NCI-H146 treated with DMSO at 0.1 percent for 48 hours (cell line): ENCODE measurements at regions not wholly inside any gene's neighbourhood (a gene's known extent, or its start where the extent isn't known, plus 50 kb on each side); places are given as distances from the start of the nearest gene placed in this dataset.

Experiments used
- DNase-seq: peaks from one replicate; lab custom pipeline; 2025; ENCODE audit not compliant: unreplicated experiment; lab: John Stamatoyannopoulos, UW

GRCh38 chr13:31853643-31854326 lies 114.5 kb downstream of the RXFP2 start:
- DNase-seq = peak; percentile 8

GRCh38 chr13:31859571-31859970 lies 120.2 kb downstream of the RXFP2 start:
- no peak for DNase-seq

DNA sequence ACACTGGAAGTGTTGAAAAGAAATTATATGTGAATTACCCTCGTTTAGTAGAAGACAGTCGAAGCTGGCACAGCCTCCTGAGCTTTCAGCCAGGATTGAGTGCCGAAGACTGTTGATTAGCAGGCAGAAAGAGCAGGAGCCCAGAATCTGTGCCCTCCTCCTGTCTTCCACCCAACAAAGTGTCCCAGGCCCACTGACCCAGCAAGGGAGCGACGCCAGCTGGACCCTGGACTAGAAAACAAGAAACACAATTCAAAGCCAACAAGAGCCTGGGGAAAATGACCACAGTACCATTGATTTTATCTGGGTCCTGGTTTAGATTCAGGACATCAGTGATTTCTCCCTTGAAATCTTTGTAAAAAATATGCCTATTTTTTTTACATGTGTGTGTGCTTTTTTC lies 120.7 kb downstream of the RXFP2 start:
- DNase-seq = no peak

- DNase-seq = no peak
These were observed 123.5 kb downstream of the RXFP2 start for GRCh38 chr13:31862828-31863227.

- no peak for DNase-seq
These were observed 125.0 kb downstream of the RXFP2 start for GRCh38 chr13:31864307-31864706.

DNA sequence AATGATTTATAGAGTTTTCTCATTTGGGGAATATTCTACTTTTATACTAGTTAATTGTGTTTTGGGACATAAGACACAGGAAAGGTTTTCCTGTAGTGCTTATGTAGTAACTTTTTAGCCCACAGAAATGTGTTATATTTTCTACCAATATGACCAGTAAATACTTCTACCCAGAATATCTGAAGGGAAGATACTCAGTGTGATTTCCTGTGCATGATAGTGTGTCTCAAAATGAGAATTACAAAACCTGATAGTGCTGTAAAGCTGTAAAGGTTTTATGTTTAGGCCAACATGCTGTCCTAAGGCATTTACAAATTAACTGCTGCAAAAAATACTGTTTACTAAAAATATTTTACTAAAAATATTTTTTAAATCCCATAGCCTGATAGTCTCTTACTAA lies 126.8 kb downstream of the RXFP2 start:
- no peak for DNase-seq

DNA sequence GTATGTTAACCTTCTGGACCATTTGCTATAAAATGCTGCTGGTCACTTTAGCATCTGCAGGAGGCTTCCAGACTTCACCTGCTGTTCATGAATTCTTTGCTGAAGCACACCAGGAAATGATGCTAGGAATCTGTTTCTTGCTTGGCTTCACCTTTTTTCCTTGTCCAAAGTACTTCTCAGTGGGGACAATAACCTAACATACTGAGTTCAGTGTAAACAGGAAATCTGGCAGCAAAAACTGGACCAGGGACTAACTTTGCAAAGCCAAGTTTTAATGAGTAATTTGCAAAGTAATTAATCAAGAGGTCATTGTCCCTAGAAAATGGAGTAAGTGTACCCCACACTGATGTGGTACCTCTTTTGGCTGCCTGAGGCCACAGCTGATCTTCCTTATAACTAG lies 128.4 kb downstream of the RXFP2 start:
- no peak for DNase-seq

GRCh38 chr13:31869582-31869981 lies 130.3 kb downstream of the RXFP2 start:
- no peak for DNase-seq

GRCh38 chr13:31870511-31870910 lies 131.2 kb downstream of the RXFP2 start:
- no peak for DNase-seq

GRCh38 chr13:31873145-31873544 lies 133.8 kb downstream of the RXFP2 start:
- no peak for DNase-seq

GRCh38 chr13:31875134-31875533 lies 135.8 kb downstream of the RXFP2 start:
- no peak for DNase-seq

GRCh38 chr13:31878052-31878451 lies 138.7 kb downstream of the RXFP2 start:
- no peak for DNase-seq

DNA sequence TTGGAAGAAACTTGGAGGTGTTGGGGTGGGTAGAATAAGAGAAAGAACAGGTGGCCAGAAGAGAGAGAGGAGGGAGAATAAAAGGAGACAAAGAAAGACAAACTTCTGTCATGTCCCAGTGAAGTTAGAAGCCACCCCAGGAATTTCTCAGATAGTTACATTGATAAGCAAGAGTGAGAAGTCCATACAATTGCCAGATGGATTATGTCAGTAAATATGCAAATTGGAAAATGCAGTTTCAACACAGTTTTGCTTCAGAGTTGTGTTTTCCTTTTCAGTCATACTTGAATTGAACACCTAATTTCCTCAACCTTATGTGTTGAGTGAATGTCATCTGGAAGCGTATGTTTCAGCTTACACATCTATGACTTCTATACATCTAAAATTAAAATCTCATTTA lies 139.2 kb downstream of the RXFP2 start:
- no peak for DNase-seq

- DNase-seq = no peak
These were observed 139.6 kb downstream of the RXFP2 start for GRCh38 chr13:31878955-31879354.

- no peak for DNase-seq
These were observed 141.6 kb downstream of the RXFP2 start for GRCh38 chr13:31880851-31881494.

- no peak for DNase-seq
These were observed 142.2 kb downstream of the RXFP2 start for GRCh38 chr13:31881495-31881882.

- no peak for DNase-seq
These were observed 143.5 kb downstream of the RXFP2 start for GRCh38 chr13:31882794-31883193.

DNA sequence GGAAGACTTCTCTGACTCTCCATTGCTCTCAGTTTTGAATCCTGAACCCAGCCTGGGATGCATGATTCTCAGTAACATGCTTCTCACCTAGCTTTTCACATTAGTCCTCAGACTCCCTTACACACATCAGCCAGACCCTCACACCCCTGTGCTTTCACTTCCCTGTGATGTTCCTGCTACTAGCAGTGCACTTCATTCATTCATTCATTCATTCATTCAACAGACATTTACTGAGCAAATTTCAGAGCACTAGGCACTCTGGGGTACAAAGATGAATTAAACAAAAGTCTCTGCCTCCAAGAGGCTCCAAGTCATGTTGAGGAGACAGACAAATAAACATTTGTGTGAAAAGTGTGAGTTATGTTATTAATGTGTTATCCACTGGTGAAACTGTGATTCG lies 145.2 kb downstream of the RXFP2 start:
- no peak for DNase-seq

- DNase-seq = no peak
These were observed 145.6 kb upstream of the FRY start for GRCh38 chr13:31885994-31886393.

GRCh38 chr13:31887286-31887685 lies 144.3 kb upstream of the FRY start:
- no peak for DNase-seq

- no peak for DNase-seq
These were observed 140.6 kb upstream of the FRY start for GRCh38 chr13:31890946-31891345.

DNA sequence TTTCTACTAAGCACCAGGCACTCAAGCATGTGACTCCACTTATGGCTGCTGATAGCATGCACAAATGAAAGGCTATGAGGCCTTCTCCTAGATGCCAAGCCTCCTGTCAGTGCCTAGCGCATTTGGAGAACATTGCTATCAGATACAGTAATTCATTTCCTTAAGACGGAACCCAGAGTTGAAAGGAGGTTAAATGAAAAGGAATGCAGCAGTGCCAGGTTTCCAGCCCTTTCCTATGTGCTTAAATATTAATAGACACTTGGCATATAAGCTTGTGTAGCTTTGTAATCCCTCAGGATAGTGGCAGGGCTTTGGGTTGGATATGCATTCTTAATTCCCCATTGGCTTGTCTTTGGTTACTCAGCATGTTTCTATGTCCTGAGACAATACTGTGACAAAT lies 140.1 kb upstream of the FRY start:
- DNase-seq = no peak

DNA sequence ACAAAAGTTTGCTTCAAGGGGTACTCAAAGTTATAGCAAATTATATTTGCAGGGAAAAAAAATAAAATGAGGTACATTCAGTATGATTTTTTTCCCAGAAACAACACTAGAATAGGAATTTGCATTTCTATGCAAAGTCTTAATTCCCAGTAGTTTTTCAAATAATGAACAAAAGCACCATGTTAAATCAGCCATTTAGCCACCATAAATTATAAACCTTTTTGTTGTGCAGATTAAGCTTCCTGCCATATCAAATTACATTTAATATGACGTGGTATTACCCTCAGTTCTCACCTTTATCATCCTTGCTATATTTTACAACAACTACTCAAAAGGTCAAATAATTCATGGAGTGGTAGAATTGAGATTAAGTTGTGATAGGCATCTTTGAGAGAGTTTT lies 136.6 kb upstream of the FRY start:
- DNase-seq = peak; percentile 60
